OCI-LY7 (cell line): ENCODE measurements at regions not wholly inside any gene's neighbourhood (a gene's known extent, or its start where the extent isn't known, plus 50 kb on each side); places are given as distances from the start of the nearest gene placed in this dataset.

Experiments
- BruUV-seq: library from RNA; stranded (reverse); fragments of 400-500 nt; replicated peaks from 2 replicates; lab custom pipeline; 2021; lab: Mats Ljungman, UMichigan
- CTCF ChIA-PET: fragments of 300-600 bp; sonication (Branson Sonifier 250); formaldehyde crosslinking; loops from one replicate; lab custom pipeline; 2022; ENCODE audit warnings: antibody characterized with exemption; ENCODE audit not compliant: unreplicated experiment; lab: Charles Lee
- POLR2A ChIA-PET: fragments of 300-600 bp; sonication (Branson Sonifier 250); formaldehyde crosslinking; loops from one replicate; lab custom pipeline; 2022; ENCODE audit warnings: antibody characterized with exemption; lab: Charles Lee
- DNase-seq: peaks from one replicate; pipeline ENCODE4 v3.0.0-alpha.2; 2015; ENCODE audit warnings: low spot score
- H2AFZ ChIP-seq: fragments of 200-600 bp; sonication (generic), shearing (Covaris generic); 2 replicates; pipeline ENCODE4 v1.6.1; 2014; ENCODE audit warnings: mild to moderate bottlenecking, antibody characterized with exemption, low read length, moderate library complexity
- H3K27ac ChIP-seq: fragments of 200-600 bp; sonication (generic); 2 replicates; pipeline ENCODE4 v1.5.1; 2014; ENCODE audit warnings: mixed run types, low read depth, mild to moderate bottlenecking, moderate library complexity, low read length, inconsistent platforms; ENCODE audit not compliant: poor library complexity, severe bottlenecking
- H3K36me3 ChIP-seq: fragments of 200-600 bp; sonication (generic); 2 replicates; pipeline ENCODE4 v1.6.1; 2014; ENCODE audit warnings: mild to moderate bottlenecking, antibody characterized with exemption, low read length, moderate library complexity, mixed read lengths; ENCODE audit not compliant: insufficient read depth
- H3K4me1 ChIP-seq: fragments of 200-600 bp; sonication (generic); 2 replicates; pipeline ENCODE4 v1.5.1; 2014; ENCODE audit warnings: mild to moderate bottlenecking, low read length; ENCODE audit not compliant: insufficient read depth, poor library complexity, severe bottlenecking
- H3K4me2 ChIP-seq: fragments of 200-600 bp; sonication (generic); 2 replicates; pipeline ENCODE4 v1.6.1; 2014; ENCODE audit warnings: mild to moderate bottlenecking, low read length
- H3K4me3 ChIP-seq: fragments of 200-600 bp; sonication (generic); 2 replicates; pipeline ENCODE4 v1.5.1; 2014; ENCODE audit warnings: mild to moderate bottlenecking, low read depth, low read length; ENCODE audit not compliant: poor library complexity, severe bottlenecking
- H3K79me2 ChIP-seq: fragments of 200-600 bp; sonication (generic); 2 replicates; pipeline ENCODE4 v1.6.1; 2016; ENCODE audit warnings: low read depth, mild to moderate bottlenecking, low read length, moderate library complexity, mixed read lengths; ENCODE audit not compliant: insufficient read depth
- H3K9me2 ChIP-seq: fragments of 200-600 bp; sonication (generic); 2 replicates; pipeline ENCODE4 v1.6.1; 2016; ENCODE audit warnings: mild to moderate bottlenecking, low read length, mixed read lengths; ENCODE audit not compliant: insufficient read depth
- H3K9me3 ChIP-seq: fragments of 200-600 bp; sonication (generic); 2 replicates; pipeline ENCODE4 v1.6.1; 2014; ENCODE audit warnings: mild to moderate bottlenecking, mixed run types, low read length, mixed read lengths
- H4K20me1 ChIP-seq: fragments of 200-600 bp; sonication (generic); 2 replicates; pipeline ENCODE4 v1.6.1; 2014; ENCODE audit warnings: mild to moderate bottlenecking, antibody characterized with exemption, low read length, moderate library complexity, mixed read lengths; ENCODE audit not compliant: insufficient read depth
- EZH2phosphoT487 ChIP-seq: fragments of 200-600 bp; sonication (generic); IDR thresholded peaks from 2 replicates; pipeline ENCODE4 v1.6.1; 2018; ENCODE audit warnings: low read depth, borderline replicate concordance, mild to moderate bottlenecking, mixed run types, antibody characterized with exemption, low read length, moderate library complexity, mixed read lengths
- intact Hi-C: fragments of 100-400 bp; cut with micrococcal nuclease; formaldehyde crosslinking; loops from one replicate; pipeline ENCODE4 v1.10.0; 2022; ENCODE audit not compliant: unreplicated experiment
- TF ChIP-seq, protein P1 (sequence below): fragments of 200-600 bp; sonication (generic); conservative IDR thresholded peaks from 2 replicates; pipeline ENCODE4 v1.5.1; 2014; ENCODE audit warnings: mild to moderate bottlenecking, antibody characterized with exemption, low read length, moderate library complexity, mixed read lengths

DNA sequence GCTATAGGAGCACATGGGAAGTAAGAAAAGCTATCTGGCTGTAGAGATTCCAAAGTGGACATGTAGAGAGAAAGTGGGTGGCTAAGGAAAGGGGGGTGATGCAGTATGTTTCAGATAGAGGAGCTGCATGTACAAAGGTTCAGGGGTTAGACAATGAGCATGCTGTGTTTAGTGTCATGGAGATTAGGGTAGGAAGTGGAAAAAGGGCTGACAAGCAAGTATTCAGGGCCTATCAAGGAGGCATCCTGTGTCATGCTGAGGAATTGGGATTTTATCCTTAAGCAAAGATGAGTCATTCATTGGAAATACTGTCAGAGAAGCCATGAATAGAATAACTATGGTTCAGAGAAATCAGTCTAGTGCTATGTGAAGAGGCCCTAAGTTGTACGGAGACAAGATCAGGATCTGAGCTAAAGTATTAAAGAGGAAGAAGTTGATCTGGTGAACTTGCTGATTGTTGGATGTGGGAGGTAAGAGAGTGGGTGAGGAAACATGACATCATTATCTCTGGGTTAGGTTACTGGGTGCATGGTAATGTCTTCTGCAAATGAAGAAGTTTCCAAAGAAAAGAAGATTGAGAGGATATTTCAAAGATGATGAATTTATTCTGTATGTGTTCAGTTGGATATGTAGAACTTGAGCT lies 176.7 kb upstream of the GOLIM4 start:
- Histone ChIP-seq H3K4me3 (no peak overlapping the region), H3K9me2 (no peaks in the 10 kb centered on the region), H4K20me1 (no peaks in the 10 kb centered on the region), H2AFZ (no peak overlapping the region), H3K36me3 (no peaks in the 10 kb centered on the region), H3K27ac (no peak overlapping the region), H3K4me2 (no peak overlapping the region), H3K79me2 (no peaks in the 10 kb centered on the region), H3K4me1 (no peaks in the 10 kb centered on the region), H3K9me3 (no peaks in the 10 kb centered on the region)
- no TSS peak for BruUV-seq
- DNase-seq, result no peak
- intact Hi-C loops, result no loop called here
- no peak for TF ChIP-seq EZH2phosphoT487
- TF ChIP-seq, protein P1, sequence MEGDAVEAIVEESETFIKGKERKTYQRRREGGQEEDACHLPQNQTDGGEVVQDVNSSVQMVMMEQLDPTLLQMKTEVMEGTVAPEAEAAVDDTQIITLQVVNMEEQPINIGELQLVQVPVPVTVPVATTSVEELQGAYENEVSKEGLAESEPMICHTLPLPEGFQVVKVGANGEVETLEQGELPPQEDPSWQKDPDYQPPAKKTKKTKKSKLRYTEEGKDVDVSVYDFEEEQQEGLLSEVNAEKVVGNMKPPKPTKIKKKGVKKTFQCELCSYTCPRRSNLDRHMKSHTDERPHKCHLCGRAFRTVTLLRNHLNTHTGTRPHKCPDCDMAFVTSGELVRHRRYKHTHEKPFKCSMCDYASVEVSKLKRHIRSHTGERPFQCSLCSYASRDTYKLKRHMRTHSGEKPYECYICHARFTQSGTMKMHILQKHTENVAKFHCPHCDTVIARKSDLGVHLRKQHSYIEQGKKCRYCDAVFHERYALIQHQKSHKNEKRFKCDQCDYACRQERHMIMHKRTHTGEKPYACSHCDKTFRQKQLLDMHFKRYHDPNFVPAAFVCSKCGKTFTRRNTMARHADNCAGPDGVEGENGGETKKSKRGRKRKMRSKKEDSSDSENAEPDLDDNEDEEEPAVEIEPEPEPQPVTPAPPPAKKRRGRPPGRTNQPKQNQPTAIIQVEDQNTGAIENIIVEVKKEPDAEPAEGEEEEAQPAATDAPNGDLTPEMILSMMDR, result no peak
- CTCF ChIA-PET, result no interaction called here
- POLR2A ChIA-PET, result interaction anchor here (0.6 to 1.7 kb wide), 2 partner anchors 17 to 22 kb away, joined by 3 read pairs; no protein-coding TSS in a partner anchor

DNA sequence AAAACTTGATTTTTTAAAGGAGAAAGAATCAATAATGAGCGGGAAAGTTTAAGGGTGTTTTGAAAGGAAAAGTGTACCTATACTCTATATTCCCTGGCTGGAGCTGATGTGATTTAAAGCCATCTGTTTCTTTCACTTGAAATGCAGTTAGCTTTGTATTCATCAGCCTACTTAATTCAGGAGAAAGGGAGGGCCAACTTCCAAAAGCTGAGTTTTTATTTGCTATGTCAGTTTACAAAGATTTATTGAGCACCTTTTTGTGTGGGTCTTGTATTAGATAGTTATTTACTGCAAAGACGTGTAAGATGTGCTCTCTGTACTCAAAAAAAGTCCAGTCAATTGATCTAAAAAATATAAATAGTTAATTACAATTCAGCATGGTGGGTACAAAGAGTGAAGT lies 176.2 kb upstream of the GOLIM4 start:
- intact Hi-C loops, result no loop called here
- Histone ChIP-seq H3K36me3 (no peaks in the 10 kb centered on the region), H3K79me2 (no peaks in the 10 kb centered on the region), H3K4me3 (no peak overlapping the region), H2AFZ (no peak overlapping the region), H3K9me2 (no peaks in the 10 kb centered on the region), H3K9me3 (no peaks in the 10 kb centered on the region), H4K20me1 (no peaks in the 10 kb centered on the region), H3K4me2 (no peak overlapping the region), H3K27ac (no peak overlapping the region), H3K4me1 (no peaks in the 10 kb centered on the region)
- ChIA-PET POLR2A (interaction anchor here (0.6 to 1.7 kb wide), 3 partner anchors 17 to 21 kb away, joined by 3 read pairs; no protein-coding TSS in a partner anchor), CTCF (no interaction called here)
- no TSS peak for BruUV-seq
- DNase-seq, result no peak
- no peak for TF ChIP-seq EZH2phosphoT487
- TF ChIP-seq, protein P1, result no peak

DNA sequence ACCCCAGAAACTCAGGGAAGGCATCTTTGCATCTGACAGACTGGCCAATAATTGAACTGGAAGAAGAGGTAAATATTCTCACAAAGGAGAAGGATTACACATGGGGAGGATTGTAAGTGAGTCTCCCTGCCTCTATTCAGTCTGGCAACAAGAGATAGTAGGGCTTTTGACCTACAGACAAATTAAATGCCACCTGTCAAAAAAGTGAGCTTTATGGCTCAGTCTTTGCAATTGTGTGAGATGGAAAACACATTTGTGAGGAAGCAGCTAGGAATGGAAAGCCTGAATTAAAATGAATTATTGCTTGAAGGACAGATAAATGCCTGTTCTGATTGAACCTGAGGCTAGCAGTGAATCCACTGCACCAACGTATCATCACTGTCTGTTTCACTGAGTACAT lies 173.3 kb upstream of the GOLIM4 start:
- no peaks in the 10 kb centered on the region for H3K79me2 ChIP-seq
- TF ChIP-seq EZH2phosphoT487, result no peak
- TF ChIP-seq, protein P1, result no peak
- BruUV-seq, result no TSS peak
- no peak for DNase-seq
- no peak overlapping the region for H3K4me2 ChIP-seq
- H3K9me3 ChIP-seq, result no peaks in the 10 kb centered on the region
- H2AFZ ChIP-seq, result no peak overlapping the region
- POLR2A ChIA-PET, result interaction anchor here (1.3 kb wide), 2 partner anchors 10 to 13 kb away, joined by 3 read pairs; no protein-coding TSS in a partner anchor
- H3K36me3 ChIP-seq, result no peaks in the 10 kb centered on the region
- H3K9me2 ChIP-seq, result no peaks in the 10 kb centered on the region
- H3K4me1 ChIP-seq, result no peaks in the 10 kb centered on the region
- intact Hi-C loops, result no loop called here
- no peaks in the 10 kb centered on the region for H4K20me1 ChIP-seq
- CTCF ChIA-PET, result no interaction called here
- no peak overlapping the region for H3K27ac ChIP-seq
- H3K4me3 ChIP-seq, result no peak overlapping the region
